ENCODE measurements at regions not wholly inside any gene's neighbourhood (a gene's known extent, or its start where the extent isn't known, plus 50 kb on each side); places are given as distances from the start of the nearest gene placed in this dataset.

GRCh38 chr6:9431945-9432344 lies 982.9 kb downstream of the TFAP2A start:
- H3K4me1 ChIP-seq = no peaks in the 10 kb centered on the region
- no peaks in the 10 kb centered on the region for H3K36me3 ChIP-seq
- no peak overlapping the region for H3K4me3 ChIP-seq (replicated peaks in 1 of 3)
- 96% methylated on average over 4 of the region's 4 CpGs for WGBS, 2 donors
- no peaks in the 10 kb centered on the region for H3K27me3 ChIP-seq
- no peak for DNase-seq
- H3K9me3 ChIP-seq = no peaks in the 10 kb centered on the region
- intact Hi-C loops (cut with DNase I) = no loop called here
- TF ChIP-seq, protein P1, sequence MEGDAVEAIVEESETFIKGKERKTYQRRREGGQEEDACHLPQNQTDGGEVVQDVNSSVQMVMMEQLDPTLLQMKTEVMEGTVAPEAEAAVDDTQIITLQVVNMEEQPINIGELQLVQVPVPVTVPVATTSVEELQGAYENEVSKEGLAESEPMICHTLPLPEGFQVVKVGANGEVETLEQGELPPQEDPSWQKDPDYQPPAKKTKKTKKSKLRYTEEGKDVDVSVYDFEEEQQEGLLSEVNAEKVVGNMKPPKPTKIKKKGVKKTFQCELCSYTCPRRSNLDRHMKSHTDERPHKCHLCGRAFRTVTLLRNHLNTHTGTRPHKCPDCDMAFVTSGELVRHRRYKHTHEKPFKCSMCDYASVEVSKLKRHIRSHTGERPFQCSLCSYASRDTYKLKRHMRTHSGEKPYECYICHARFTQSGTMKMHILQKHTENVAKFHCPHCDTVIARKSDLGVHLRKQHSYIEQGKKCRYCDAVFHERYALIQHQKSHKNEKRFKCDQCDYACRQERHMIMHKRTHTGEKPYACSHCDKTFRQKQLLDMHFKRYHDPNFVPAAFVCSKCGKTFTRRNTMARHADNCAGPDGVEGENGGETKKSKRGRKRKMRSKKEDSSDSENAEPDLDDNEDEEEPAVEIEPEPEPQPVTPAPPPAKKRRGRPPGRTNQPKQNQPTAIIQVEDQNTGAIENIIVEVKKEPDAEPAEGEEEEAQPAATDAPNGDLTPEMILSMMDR (IDR thresholded peaks at IDR 0.05) = no peak
- TF ChIP-seq POLR2A (IDR thresholded peaks at IDR 0.05) = no peak
- no peak overlapping the region for H3K27ac ChIP-seq

- no peak overlapping the region for H3K27ac ChIP-seq
- TF ChIP-seq POLR2A (IDR thresholded peaks at IDR 0.05) = no peak
- TF ChIP-seq, protein P1 (IDR thresholded peaks at IDR 0.05) = no peak
- intact Hi-C loops (cut with DNase I) = no loop called here
- 68 to 73% methylated on average over 2 of the region's 2 CpGs for WGBS, 2 donors
- H3K9me3 ChIP-seq = no peaks in the 10 kb centered on the region
- DNase-seq = no peak
- H3K4me1 ChIP-seq = no peaks in the 10 kb centered on the region
- no peaks in the 10 kb centered on the region for H3K36me3 ChIP-seq
- H3K4me3 ChIP-seq (replicated peaks in 1 of 3) = no peak overlapping the region
- H3K27me3 ChIP-seq = no peaks in the 10 kb centered on the region
Observed at GRCh38 chr6:9428421-9429172, 986.3 kb downstream of the TFAP2A start.

GRCh38 chr6:9422138-9422537 lies 986.8 kb upstream of the SLC35B3 start:
- intact Hi-C loops (cut with DNase I) = no loop called here
- H3K27ac ChIP-seq = no peak overlapping the region
- no peaks in the 10 kb centered on the region for H3K27me3 ChIP-seq
- H3K9me3 ChIP-seq = no peaks in the 10 kb centered on the region
- no peaks in the 10 kb centered on the region for H3K36me3 ChIP-seq
- no peak for DNase-seq
- TF ChIP-seq, protein P1 (IDR thresholded peaks at IDR 0.05) = no peak
- TF ChIP-seq POLR2A (IDR thresholded peaks at IDR 0.05) = no peak
- H3K4me3 ChIP-seq (replicated peaks in 1 of 3) = no peak overlapping the region
- 91 to 96% methylated on average over 2 of the region's 2 CpGs for WGBS, 2 donors
- H3K4me1 ChIP-seq = no peaks in the 10 kb centered on the region

DNA sequence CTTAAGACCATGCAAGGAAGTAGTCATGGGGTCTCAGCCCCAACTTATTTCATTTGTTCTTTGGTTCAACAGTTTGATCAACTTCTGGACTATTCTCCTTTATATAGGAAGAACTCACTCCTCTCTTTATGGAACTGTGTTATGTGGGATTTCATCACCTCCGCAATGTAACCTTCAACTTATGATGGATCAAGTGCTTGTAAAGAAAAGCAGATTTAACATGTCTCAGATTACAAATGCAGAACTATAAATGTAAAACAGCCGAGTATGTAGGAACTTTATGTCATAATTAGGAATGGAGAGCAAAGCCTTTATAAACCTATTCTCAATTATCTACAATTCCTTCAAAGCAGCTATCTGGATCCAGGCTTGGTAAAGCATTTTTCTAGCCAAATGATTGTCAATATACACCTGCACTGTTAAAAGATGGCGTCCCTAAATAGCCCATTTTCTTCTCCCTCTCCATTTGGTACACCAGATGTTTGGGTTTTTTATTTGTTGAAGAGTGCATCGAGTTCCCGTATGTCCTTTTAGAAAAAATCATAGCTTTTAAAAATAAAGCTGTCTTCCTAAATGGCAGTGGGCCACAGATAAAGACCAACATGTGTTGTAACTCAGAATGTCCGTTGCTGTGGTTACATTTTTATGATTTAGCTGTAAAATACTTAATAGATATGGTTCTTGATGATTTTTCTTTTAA lies 985.1 kb upstream of the SLC35B3 start:
- H3K4me1 ChIP-seq = no peaks in the 10 kb centered on the region
- TF ChIP-seq, protein P1 (IDR thresholded peaks at IDR 0.05) = no peak
- TF ChIP-seq POLR2A (IDR thresholded peaks at IDR 0.05) = no peak
- no peaks in the 10 kb centered on the region for H3K9me3 ChIP-seq
- WGBS, 2 donors = 65 to 76% methylated on average over 6 of the region's 6 CpGs
- no peaks in the 10 kb centered on the region for H3K36me3 ChIP-seq
- H3K27ac ChIP-seq = no peak overlapping the region
- intact Hi-C loops (cut with DNase I) = no loop called here
- H3K4me3 ChIP-seq (replicated peaks in 1 of 3) = no peak overlapping the region
- DNase-seq = no peak
- no peaks in the 10 kb centered on the region for H3K27me3 ChIP-seq

GRCh38 chr6:9417400-9417799 lies 982.1 kb upstream of the SLC35B3 start:
- H3K27ac ChIP-seq = no peak overlapping the region
- no peaks in the 10 kb centered on the region for H3K36me3 ChIP-seq
- intact Hi-C loops (cut with DNase I) = no loop called here
- 69 to 85% methylated on average over 2 of the region's 2 CpGs for WGBS, 2 donors
- no peak overlapping the region for H3K4me3 ChIP-seq (replicated peaks in 1 of 3)
- DNase-seq = no peak
- no peaks in the 10 kb centered on the region for H3K9me3 ChIP-seq
- H3K4me1 ChIP-seq = no peaks in the 10 kb centered on the region
- no peak for TF ChIP-seq POLR2A (IDR thresholded peaks at IDR 0.05)
- TF ChIP-seq, protein P1 (IDR thresholded peaks at IDR 0.05) = no peak
- H3K27me3 ChIP-seq = no peaks in the 10 kb centered on the region
